Mammary epithelial cell (primary cell): ENCODE measurements at regions not wholly inside any gene's neighbourhood (a gene's known extent, or its start where the extent isn't known, plus 50 kb on each side); places are given as distances from the start of the nearest gene placed in this dataset.

Source experiments
- EZH2 ChIP-seq: IDR thresholded peaks from 2 replicates; pipeline ENCODE4 v1.6.1; 2012; ENCODE audit warnings: low read length, inconsistent platforms, borderline replicate concordance
- TF ChIP-seq, protein P1 (sequence below), 2 donors: IDR thresholded peaks in 1 of 2; conservative IDR thresholded peaks in 1 of 2; 2 replicates each; pipeline ENCODE4 v1.5.1; 2011 to 2012; ENCODE audit warnings: inconsistent platforms in 2 of 2, low read length in 2 of 2, mild to moderate bottlenecking in 2 of 2, control low read depth in 1 of 2, low read depth in 1 of 2; ENCODE audit not compliant: insufficient read depth in 1 of 2; ENCODE audit errors: extremely low read depth in 1 of 2

DNA sequence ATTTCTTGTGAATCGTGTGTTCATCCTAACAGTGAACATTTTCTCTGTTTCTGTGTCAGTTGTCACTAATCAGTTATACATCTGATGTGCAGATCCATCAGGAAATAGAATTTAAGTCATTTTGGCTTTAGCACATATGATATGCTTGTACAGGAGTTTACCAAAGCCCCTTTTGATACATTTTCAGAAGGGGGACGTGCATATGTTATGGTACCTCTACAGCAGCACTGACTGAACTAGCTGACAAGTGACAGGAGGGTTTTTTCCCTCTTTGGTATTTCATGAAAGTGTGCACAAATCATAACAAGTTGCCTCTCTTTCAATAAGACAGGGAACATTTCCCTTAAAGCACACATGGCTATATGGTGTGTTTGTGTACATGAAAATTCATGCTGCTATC is 536.5 kb downstream of the PLCL1 start:
- TF ChIP-seq, protein P1, sequence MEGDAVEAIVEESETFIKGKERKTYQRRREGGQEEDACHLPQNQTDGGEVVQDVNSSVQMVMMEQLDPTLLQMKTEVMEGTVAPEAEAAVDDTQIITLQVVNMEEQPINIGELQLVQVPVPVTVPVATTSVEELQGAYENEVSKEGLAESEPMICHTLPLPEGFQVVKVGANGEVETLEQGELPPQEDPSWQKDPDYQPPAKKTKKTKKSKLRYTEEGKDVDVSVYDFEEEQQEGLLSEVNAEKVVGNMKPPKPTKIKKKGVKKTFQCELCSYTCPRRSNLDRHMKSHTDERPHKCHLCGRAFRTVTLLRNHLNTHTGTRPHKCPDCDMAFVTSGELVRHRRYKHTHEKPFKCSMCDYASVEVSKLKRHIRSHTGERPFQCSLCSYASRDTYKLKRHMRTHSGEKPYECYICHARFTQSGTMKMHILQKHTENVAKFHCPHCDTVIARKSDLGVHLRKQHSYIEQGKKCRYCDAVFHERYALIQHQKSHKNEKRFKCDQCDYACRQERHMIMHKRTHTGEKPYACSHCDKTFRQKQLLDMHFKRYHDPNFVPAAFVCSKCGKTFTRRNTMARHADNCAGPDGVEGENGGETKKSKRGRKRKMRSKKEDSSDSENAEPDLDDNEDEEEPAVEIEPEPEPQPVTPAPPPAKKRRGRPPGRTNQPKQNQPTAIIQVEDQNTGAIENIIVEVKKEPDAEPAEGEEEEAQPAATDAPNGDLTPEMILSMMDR (conservative IDR thresholded peaks at IDR 0.05 in 1 of 2, IDR thresholded peaks at IDR 0.05 in 1 of 2; ENCODE audit: extremely low read depth in 1 of 2, insufficient read depth in 1 of 2, low read depth in 1 of 2, low read length in 2 of 2) = no peak
- TF ChIP-seq EZH2 = no peak
